ENCODE measurements at regions not wholly inside any gene's neighbourhood (a gene's known extent, or its start where the extent isn't known, plus 50 kb on each side); places are given as distances from the start of the nearest gene placed in this dataset.

DNA sequence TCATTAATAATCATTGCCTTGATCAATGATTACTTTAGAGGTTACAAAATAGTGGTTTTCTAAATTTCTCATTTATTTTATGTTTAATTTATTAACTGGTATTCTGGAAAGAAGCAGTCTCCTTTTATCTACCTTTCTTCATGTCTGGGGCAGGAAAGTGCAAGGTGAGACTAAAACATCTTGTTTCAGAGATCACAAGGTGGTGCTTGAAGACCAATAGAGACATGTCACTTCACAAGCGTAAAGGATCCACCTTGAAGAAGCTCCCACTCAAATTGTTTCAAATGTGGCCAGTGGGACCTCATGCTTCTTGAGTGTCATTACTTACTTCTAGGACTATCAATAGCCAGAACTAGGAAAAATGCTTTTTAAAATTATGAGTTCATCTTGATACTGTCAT is 1568.7 kb downstream of the RPA4 start:
- Histone ChIP-seq H3K9me3 (ENCODE audit: low read depth, low read length) (no peaks in the 10 kb centered on the region), H2AFZ (ENCODE audit: low read length) (no peak overlapping the region), H3K4me3 (ENCODE audit: insufficient read depth, low read length) (no peak overlapping the region), H3K27me3 (ENCODE audit: insufficient read depth, low read length) (no peaks in the 10 kb centered on the region), H3K36me3 (ENCODE audit: insufficient read depth, low read length) (no peaks in the 10 kb centered on the region), H4K20me1 (ENCODE audit: insufficient read depth, low read length) (no peaks in the 10 kb centered on the region), H3K4me1 (ENCODE audit: insufficient read depth, low read length) (no peaks in the 10 kb centered on the region), H3K27ac (ENCODE audit: low read depth, low read length) (no peak overlapping the region), H3K79me2 (ENCODE audit: insufficient read depth, low read length) (no peaks in the 10 kb centered on the region), H3K4me2 (ENCODE audit: insufficient read depth, low read length) (no peak overlapping the region)
- TF ChIP-seq, protein P1, sequence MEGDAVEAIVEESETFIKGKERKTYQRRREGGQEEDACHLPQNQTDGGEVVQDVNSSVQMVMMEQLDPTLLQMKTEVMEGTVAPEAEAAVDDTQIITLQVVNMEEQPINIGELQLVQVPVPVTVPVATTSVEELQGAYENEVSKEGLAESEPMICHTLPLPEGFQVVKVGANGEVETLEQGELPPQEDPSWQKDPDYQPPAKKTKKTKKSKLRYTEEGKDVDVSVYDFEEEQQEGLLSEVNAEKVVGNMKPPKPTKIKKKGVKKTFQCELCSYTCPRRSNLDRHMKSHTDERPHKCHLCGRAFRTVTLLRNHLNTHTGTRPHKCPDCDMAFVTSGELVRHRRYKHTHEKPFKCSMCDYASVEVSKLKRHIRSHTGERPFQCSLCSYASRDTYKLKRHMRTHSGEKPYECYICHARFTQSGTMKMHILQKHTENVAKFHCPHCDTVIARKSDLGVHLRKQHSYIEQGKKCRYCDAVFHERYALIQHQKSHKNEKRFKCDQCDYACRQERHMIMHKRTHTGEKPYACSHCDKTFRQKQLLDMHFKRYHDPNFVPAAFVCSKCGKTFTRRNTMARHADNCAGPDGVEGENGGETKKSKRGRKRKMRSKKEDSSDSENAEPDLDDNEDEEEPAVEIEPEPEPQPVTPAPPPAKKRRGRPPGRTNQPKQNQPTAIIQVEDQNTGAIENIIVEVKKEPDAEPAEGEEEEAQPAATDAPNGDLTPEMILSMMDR (IDR thresholded peaks at IDR 0.05; ENCODE audit: extremely low read depth, low read depth, low read length) = no peak
- DNase-seq (ENCODE audit: insufficient read length, low spot score, missing footprints) = no peak

DNA sequence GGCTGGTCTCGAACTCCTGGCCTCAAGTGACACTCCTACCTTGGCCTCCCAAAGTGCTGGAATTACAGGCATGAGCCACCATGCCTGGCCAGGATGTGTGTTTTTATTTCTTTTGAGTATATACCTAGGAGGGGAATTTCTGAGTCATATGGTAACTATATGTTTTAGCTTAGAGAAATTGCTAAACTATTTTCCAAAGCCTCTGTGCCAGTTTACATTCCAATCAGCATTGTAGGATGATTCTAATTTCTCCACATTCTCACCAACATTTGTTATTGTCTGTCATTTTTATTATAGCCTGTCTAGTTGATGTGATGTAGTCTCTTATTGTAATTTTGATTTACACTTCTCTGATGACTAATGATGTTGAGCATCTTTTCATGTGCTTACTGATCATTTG is 1576.0 kb downstream of the RPA4 start:
- H3K27me3 ChIP-seq (ENCODE audit: insufficient read depth, low read length) = no peaks in the 10 kb centered on the region
- TF ChIP-seq, protein P1 (IDR thresholded peaks at IDR 0.05; ENCODE audit: extremely low read depth, low read depth, low read length) = no peak
- H3K27ac ChIP-seq (ENCODE audit: low read depth, low read length) = no peak overlapping the region
- DNase-seq (ENCODE audit: insufficient read length, low spot score, missing footprints) = no peak
- H3K4me3 ChIP-seq (ENCODE audit: insufficient read depth, low read length) = no peak overlapping the region
- no peaks in the 10 kb centered on the region for H4K20me1 ChIP-seq (ENCODE audit: insufficient read depth, low read length)
- no peaks in the 10 kb centered on the region for H3K4me1 ChIP-seq (ENCODE audit: insufficient read depth, low read length)
- no peak overlapping the region for H2AFZ ChIP-seq (ENCODE audit: low read length)
- H3K4me2 ChIP-seq (ENCODE audit: insufficient read depth, low read length) = no peak overlapping the region
- no peaks in the 10 kb centered on the region for H3K79me2 ChIP-seq (ENCODE audit: insufficient read depth, low read length)
- H3K9me3 ChIP-seq (ENCODE audit: low read depth, low read length) = no peaks in the 10 kb centered on the region
- no peaks in the 10 kb centered on the region for H3K36me3 ChIP-seq (ENCODE audit: insufficient read depth, low read length)

GRCh38 chrX:98480606-98481005 is 1596.9 kb downstream of the RPA4 start:
- H4K20me1 ChIP-seq (ENCODE audit: insufficient read depth, low read length) = no peaks in the 10 kb centered on the region
- TF ChIP-seq, protein P1 (IDR thresholded peaks at IDR 0.05; ENCODE audit: extremely low read depth, low read depth, low read length) = no peak
- H2AFZ ChIP-seq (ENCODE audit: low read length) = no peak overlapping the region
- no peaks in the 10 kb centered on the region for H3K27me3 ChIP-seq (ENCODE audit: insufficient read depth, low read length)
- no peak for DNase-seq (ENCODE audit: insufficient read length, low spot score, missing footprints)
- H3K9me3 ChIP-seq (ENCODE audit: low read depth, low read length) = no peaks in the 10 kb centered on the region
- H3K4me3 ChIP-seq (ENCODE audit: insufficient read depth, low read length) = no peak overlapping the region
- H3K36me3 ChIP-seq (ENCODE audit: insufficient read depth, low read length) = no peaks in the 10 kb centered on the region
- no peaks in the 10 kb centered on the region for H3K79me2 ChIP-seq (ENCODE audit: insufficient read depth, low read length)
- no peaks in the 10 kb centered on the region for H3K4me1 ChIP-seq (ENCODE audit: insufficient read depth, low read length)
- no peak overlapping the region for H3K27ac ChIP-seq (ENCODE audit: low read depth, low read length)
- no peak overlapping the region for H3K4me2 ChIP-seq (ENCODE audit: insufficient read depth, low read length)

- no peaks in the 10 kb centered on the region for H3K9me3 ChIP-seq (ENCODE audit: low read depth, low read length)
- no peaks in the 10 kb centered on the region for H3K79me2 ChIP-seq (ENCODE audit: insufficient read depth, low read length)
- H3K27me3 ChIP-seq (ENCODE audit: insufficient read depth, low read length) = no peaks in the 10 kb centered on the region
- H4K20me1 ChIP-seq (ENCODE audit: insufficient read depth, low read length) = no peaks in the 10 kb centered on the region
- no peaks in the 10 kb centered on the region for H3K36me3 ChIP-seq (ENCODE audit: insufficient read depth, low read length)
- H3K4me2 ChIP-seq (ENCODE audit: insufficient read depth, low read length) = no peak overlapping the region
- H3K4me1 ChIP-seq (ENCODE audit: insufficient read depth, low read length) = no peaks in the 10 kb centered on the region
- no peak overlapping the region for H3K4me3 ChIP-seq (ENCODE audit: insufficient read depth, low read length)
- H2AFZ ChIP-seq (ENCODE audit: low read length) = no peak overlapping the region
- no peak for DNase-seq (ENCODE audit: insufficient read length, low spot score, missing footprints)
- TF ChIP-seq, protein P1 (IDR thresholded peaks at IDR 0.05; ENCODE audit: extremely low read depth, low read depth, low read length) = no peak
- H3K27ac ChIP-seq (ENCODE audit: low read depth, low read length) = no peak overlapping the region
These were observed 1597.9 kb downstream of the RPA4 start for GRCh38 chrX:98481636-98482035.

Data from osteoblast (primary cell).